ENCODE measurements at regions not wholly inside any gene's neighbourhood (a gene's known extent, or its start where the extent isn't known, plus 50 kb on each side); places are given as distances from the start of the nearest gene placed in this dataset.

GRCh38 chrX:134144231-134144630 lies 92.8 kb upstream of the CCDC160 start:
- no peak overlapping the region for H3K27ac ChIP-seq
- WGBS, 2 donors = 16 to 24% methylated on average over 1 of the region's 1 CpG
- no peaks in the 10 kb centered on the region for H3K27me3 ChIP-seq
- H3K9me3 ChIP-seq = no peaks in the 10 kb centered on the region
- no peaks in the 10 kb centered on the region for H3K4me1 ChIP-seq
- no peak for TF ChIP-seq POLR2A (IDR thresholded peaks at IDR 0.05)
- intact Hi-C loops (cut with DNase I) = no loop called here
- H3K4me3 ChIP-seq = no peak overlapping the region
- no peaks in the 10 kb centered on the region for H3K36me3 ChIP-seq
- DNase-seq = no peak

- Histone ChIP-seq H3K27me3 (no peaks in the 10 kb centered on the region), H3K4me3 (no peak overlapping the region), H3K9me3 (no peaks in the 10 kb centered on the region), H3K4me1 (no peaks in the 10 kb centered on the region), H3K36me3 (no peaks in the 10 kb centered on the region), H3K27ac (no peak overlapping the region)
- DNase-seq = no peak
- WGBS, 2 donors = 83% methylated on average over 6 of the region's 6 CpGs
- intact Hi-C loops (cut with DNase I) = no loop called here
- no peak for TF ChIP-seq POLR2A (IDR thresholded peaks at IDR 0.05)
- no peak for TF ChIP-seq EP300 (IDR thresholded peaks at IDR 0.05)
- TF ChIP-seq, protein P1, sequence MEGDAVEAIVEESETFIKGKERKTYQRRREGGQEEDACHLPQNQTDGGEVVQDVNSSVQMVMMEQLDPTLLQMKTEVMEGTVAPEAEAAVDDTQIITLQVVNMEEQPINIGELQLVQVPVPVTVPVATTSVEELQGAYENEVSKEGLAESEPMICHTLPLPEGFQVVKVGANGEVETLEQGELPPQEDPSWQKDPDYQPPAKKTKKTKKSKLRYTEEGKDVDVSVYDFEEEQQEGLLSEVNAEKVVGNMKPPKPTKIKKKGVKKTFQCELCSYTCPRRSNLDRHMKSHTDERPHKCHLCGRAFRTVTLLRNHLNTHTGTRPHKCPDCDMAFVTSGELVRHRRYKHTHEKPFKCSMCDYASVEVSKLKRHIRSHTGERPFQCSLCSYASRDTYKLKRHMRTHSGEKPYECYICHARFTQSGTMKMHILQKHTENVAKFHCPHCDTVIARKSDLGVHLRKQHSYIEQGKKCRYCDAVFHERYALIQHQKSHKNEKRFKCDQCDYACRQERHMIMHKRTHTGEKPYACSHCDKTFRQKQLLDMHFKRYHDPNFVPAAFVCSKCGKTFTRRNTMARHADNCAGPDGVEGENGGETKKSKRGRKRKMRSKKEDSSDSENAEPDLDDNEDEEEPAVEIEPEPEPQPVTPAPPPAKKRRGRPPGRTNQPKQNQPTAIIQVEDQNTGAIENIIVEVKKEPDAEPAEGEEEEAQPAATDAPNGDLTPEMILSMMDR (IDR thresholded peaks at IDR 0.05) = no peak
- no peak for TF ChIP-seq POLR2AphosphoS5 (IDR thresholded peaks at IDR 0.05)
Measured at GRCh38 chrX:134146493-134146892, 90.5 kb upstream of the CCDC160 start.

DNA sequence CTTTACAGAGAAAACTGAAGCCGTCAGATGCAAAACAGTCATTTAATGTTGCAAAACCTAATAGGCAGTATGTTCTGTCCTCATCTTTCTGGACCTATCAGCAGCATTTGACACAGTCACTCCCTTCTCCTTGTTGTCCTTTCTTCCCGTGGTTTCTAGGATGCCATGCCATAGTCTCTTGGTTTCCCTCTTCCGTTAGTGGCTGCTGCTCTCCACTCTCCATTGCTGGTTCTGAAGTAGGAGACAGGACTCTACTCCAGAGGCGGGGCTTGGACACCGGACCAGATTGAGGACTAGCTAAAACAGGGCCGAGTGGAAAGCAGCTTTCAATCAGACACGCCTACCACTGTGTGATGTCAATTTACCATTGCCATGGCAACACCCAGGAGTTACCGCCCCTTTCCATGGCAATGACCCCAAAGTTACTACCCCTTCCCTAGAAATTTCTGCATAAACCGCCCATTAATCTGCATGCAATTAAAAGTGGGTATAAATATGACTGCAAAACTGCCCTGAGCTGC lies 88.8 kb upstream of the CCDC160 start:
- no peaks in the 10 kb centered on the region for H3K4me1 ChIP-seq
- no peak for TF ChIP-seq POLR2A (IDR thresholded peaks at IDR 0.05)
- no peak for TF ChIP-seq POLR2AphosphoS5 (IDR thresholded peaks at IDR 0.05)
- no peak for TF ChIP-seq EP300 (IDR thresholded peaks at IDR 0.05)
- TF ChIP-seq, protein P1 (IDR thresholded peaks at IDR 0.05) = no peak
- intact Hi-C loops (cut with DNase I) = no loop called here
- no peaks in the 10 kb centered on the region for H3K9me3 ChIP-seq
- 66 to 73% methylated on average over 9 of the region's 9 CpGs for WGBS, 2 donors
- no peaks in the 10 kb centered on the region for H3K27me3 ChIP-seq
- no peak overlapping the region for H3K27ac ChIP-seq
- H3K36me3 ChIP-seq = no peaks in the 10 kb centered on the region
- peak overlapping the region in 2 of 4 donors; percentile 5 to 19 for H3K4me3 ChIP-seq
- no peak for DNase-seq

DNA sequence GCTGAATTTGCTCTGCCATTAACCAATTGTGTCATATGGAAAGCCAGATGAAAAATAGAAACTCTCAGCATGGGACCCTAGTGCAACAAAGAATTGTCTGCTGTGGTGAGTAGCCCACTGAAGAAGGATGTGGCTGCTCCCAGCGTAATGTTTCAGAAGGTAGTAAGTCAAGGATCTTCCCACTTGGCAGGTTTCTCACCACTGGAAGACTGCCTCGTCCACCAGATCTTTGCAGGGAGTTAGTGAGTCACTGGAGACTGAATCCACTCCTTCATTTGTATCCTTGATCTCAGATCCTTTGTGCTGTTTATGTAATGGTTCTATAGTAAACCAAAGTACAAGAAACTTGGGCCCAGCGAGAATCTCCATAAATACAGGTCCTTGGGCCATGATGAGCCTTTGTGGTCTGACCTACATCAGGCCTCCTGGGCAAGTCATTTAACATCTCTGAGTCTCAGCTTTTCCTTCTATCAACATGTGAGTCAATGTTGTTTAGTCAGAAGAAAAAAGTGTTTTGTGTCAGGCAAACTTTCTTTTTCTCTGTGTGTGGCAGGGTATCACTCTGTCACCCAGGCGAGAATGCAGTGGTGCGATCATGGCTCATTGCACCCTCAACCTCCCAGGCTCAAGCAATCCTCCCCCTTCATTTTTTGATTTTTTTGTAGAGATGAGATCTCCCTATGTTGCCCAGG lies 78.0 kb upstream of the CCDC160 start:
- no peak overlapping the region for H3K4me3 ChIP-seq
- DNase-seq = no peak
- H3K27me3 ChIP-seq = no peaks in the 10 kb centered on the region
- intact Hi-C loops (cut with DNase I) = no loop called here
- no peaks in the 10 kb centered on the region for H3K9me3 ChIP-seq
- no peak overlapping the region for H3K27ac ChIP-seq
- no peaks in the 10 kb centered on the region for H3K36me3 ChIP-seq
- 85 to 86% methylated on average over 5 of the region's 5 CpGs for WGBS, 2 donors
- peaks cover 0 to 3% (median 0%) of the 10 kb centered on the region in 4 donors for H3K4me1 ChIP-seq
- no peak for TF ChIP-seq EP300 (IDR thresholded peaks at IDR 0.05)
- TF ChIP-seq, protein P1 (IDR thresholded peaks at IDR 0.05) = no peak
- no peak for TF ChIP-seq POLR2AphosphoS5 (IDR thresholded peaks at IDR 0.05)
- TF ChIP-seq POLR2A (IDR thresholded peaks at IDR 0.05) = no peak

DNA sequence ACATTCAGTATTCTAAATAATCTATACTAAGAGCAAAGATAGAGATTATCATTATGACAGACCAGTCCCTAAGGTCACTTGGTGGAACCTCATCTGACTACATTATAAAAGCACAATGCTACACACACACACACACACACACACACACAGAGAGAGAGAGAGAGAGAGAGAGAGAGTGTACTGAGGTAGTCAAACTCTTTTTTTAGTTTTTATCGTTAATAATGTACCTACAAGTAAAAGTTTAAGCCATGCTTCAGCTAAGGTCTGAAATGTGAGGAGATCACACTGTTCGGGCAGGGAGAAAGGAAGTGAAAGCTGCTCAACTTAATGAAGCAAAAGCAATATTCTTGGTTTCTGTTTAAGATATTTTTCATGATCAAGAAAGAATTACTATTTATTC lies 75.8 kb upstream of the CCDC160 start:
- WGBS, 2 donors = 60 to 70% methylated on average over 2 of the region's 2 CpGs
- intact Hi-C loops (cut with DNase I) = no loop called here
- no peak for TF ChIP-seq EP300 (IDR thresholded peaks at IDR 0.05)
- TF ChIP-seq, protein P1 (IDR thresholded peaks at IDR 0.05) = no peak
- no peak for TF ChIP-seq POLR2A (IDR thresholded peaks at IDR 0.05)
- no peak for TF ChIP-seq POLR2AphosphoS5 (IDR thresholded peaks at IDR 0.05)
- H3K4me1 ChIP-seq = peaks cover 0 to 3% (median 0%) of the 10 kb centered on the region in 4 donors
- no peaks in the 10 kb centered on the region for H3K9me3 ChIP-seq
- H3K27me3 ChIP-seq = no peaks in the 10 kb centered on the region
- no peak overlapping the region for H3K4me3 ChIP-seq
- H3K27ac ChIP-seq = no peak overlapping the region
- DNase-seq = no peak
- no peaks in the 10 kb centered on the region for H3K36me3 ChIP-seq

All from sigmoid colon (tissue), 6 donors.